ENCODE measurements at regions not wholly inside any gene's neighbourhood (a gene's known extent, or its start where the extent isn't known, plus 50 kb on each side); places are given as distances from the start of the nearest gene placed in this dataset.
"Not testable (repeated sequence)": the region's sequence is repeated elsewhere in the genome, so short reads cannot be mapped to it uniquely, and the experiment has no call there.

GRCh38 chr2:78782196-78782595 is 243.3 kb upstream of the REG3G start:
- Histone ChIP-seq H3K27ac (ENCODE audit: insufficient read depth, low read depth, low read length, poor library complexity, severe bottlenecking) (no peak overlapping the region), H3K9me3 (ENCODE audit: control insufficient read depth, low read length) (no peaks in the 10 kb centered on the region), H3K27me3 (ENCODE audit: control insufficient read depth, insufficient read depth, low read length, poor library complexity, severe bottlenecking) (no peaks in the 10 kb centered on the region), H3K4me1 (ENCODE audit: control insufficient read depth, insufficient read depth, low read length) (no peaks in the 10 kb centered on the region), H3K4me3 (ENCODE audit: insufficient read depth, low read depth, low read length) (no peak overlapping the region), H3K36me3 (ENCODE audit: control insufficient read depth, insufficient read depth, low read length) (no peaks in the 10 kb centered on the region)
- WGBS, 2 experiments = 93 to 96% methylated on average over 3 of the region's 4 CpGs

- Histone ChIP-seq H3K36me3 (ENCODE audit: control insufficient read depth, insufficient read depth, low read length) (no peaks in the 10 kb centered on the region), H3K4me1 (ENCODE audit: control insufficient read depth, insufficient read depth, low read length) (no peaks in the 10 kb centered on the region), H3K4me3 (ENCODE audit: insufficient read depth, low read depth, low read length) (no peak overlapping the region), H3K27ac (ENCODE audit: insufficient read depth, low read depth, low read length, poor library complexity, severe bottlenecking) (no peak overlapping the region), H3K27me3 (ENCODE audit: control insufficient read depth, insufficient read depth, low read length, poor library complexity, severe bottlenecking) (no peaks in the 10 kb centered on the region), H3K9me3 (ENCODE audit: control insufficient read depth, low read length) (no peaks in the 10 kb centered on the region)
- 87 to 91% methylated on average over 3 of the region's 3 CpGs for WGBS, 2 experiments
Observed at GRCh38 chr2:78811955-78812610, 213.4 kb upstream of the REG3G start.

- Histone ChIP-seq H3K4me3 (ENCODE audit: insufficient read depth, low read depth, low read length) (no peak overlapping the region), H3K27ac (ENCODE audit: insufficient read depth, low read depth, low read length, poor library complexity, severe bottlenecking) (no peak overlapping the region), H3K9me3 (ENCODE audit: control insufficient read depth, low read length) (no peaks in the 10 kb centered on the region), H3K4me1 (ENCODE audit: control insufficient read depth, insufficient read depth, low read length) (no peaks in the 10 kb centered on the region), H3K36me3 (ENCODE audit: control insufficient read depth, insufficient read depth, low read length) (no peaks in the 10 kb centered on the region), H3K27me3 (ENCODE audit: control insufficient read depth, insufficient read depth, low read length, poor library complexity, severe bottlenecking) (no peaks in the 10 kb centered on the region)
- WGBS, 2 experiments = 89 to 93% methylated on average over 10 to 11 of the region's 12 CpGs
Observed at GRCh38 chr2:78814331-78814986, 211.0 kb upstream of the REG3G start.

- Histone ChIP-seq H3K36me3 (ENCODE audit: control insufficient read depth, insufficient read depth, low read length) (no peaks in the 10 kb centered on the region), H3K27ac (ENCODE audit: insufficient read depth, low read depth, low read length, poor library complexity, severe bottlenecking) (no peak overlapping the region), H3K27me3 (ENCODE audit: control insufficient read depth, insufficient read depth, low read length, poor library complexity, severe bottlenecking) (no peaks in the 10 kb centered on the region), H3K4me1 (ENCODE audit: control insufficient read depth, insufficient read depth, low read length) (no peaks in the 10 kb centered on the region), H3K9me3 (ENCODE audit: control insufficient read depth, low read length) (no peaks in the 10 kb centered on the region), H3K4me3 (ENCODE audit: insufficient read depth, low read depth, low read length) (no peak overlapping the region)
- 93 to 94% methylated on average over 4 of the region's 4 CpGs for WGBS, 2 experiments
Observed at GRCh38 chr2:78817430-78817829, 208.1 kb upstream of the REG3G start.

GRCh38 chr2:78832481-78832880 is 193.0 kb upstream of the REG3G start:
- Histone ChIP-seq H3K9me3 (ENCODE audit: control insufficient read depth, low read length) (no peaks in the 10 kb centered on the region), H3K27ac (ENCODE audit: insufficient read depth, low read depth, low read length, poor library complexity, severe bottlenecking) (no peak overlapping the region), H3K4me3 (ENCODE audit: insufficient read depth, low read depth, low read length) (no peak overlapping the region), H3K27me3 (ENCODE audit: control insufficient read depth, insufficient read depth, low read length, poor library complexity, severe bottlenecking) (no peaks in the 10 kb centered on the region), H3K4me1 (ENCODE audit: control insufficient read depth, insufficient read depth, low read length) (no peaks in the 10 kb centered on the region), H3K36me3 (ENCODE audit: control insufficient read depth, insufficient read depth, low read length) (no peaks in the 10 kb centered on the region)
- 93% methylated on average over 2 of the region's 2 CpGs for WGBS, 2 experiments

- Histone ChIP-seq H3K4me3 (ENCODE audit: insufficient read depth, low read depth, low read length) (no peak overlapping the region), H3K4me1 (ENCODE audit: control insufficient read depth, insufficient read depth, low read length) (no peaks in the 10 kb centered on the region), H3K27ac (ENCODE audit: insufficient read depth, low read depth, low read length, poor library complexity, severe bottlenecking) (no peak overlapping the region), H3K27me3 (ENCODE audit: control insufficient read depth, insufficient read depth, low read length, poor library complexity, severe bottlenecking) (no peaks in the 10 kb centered on the region), H3K9me3 (ENCODE audit: control insufficient read depth, low read length) (no peaks in the 10 kb centered on the region), H3K36me3 (ENCODE audit: control insufficient read depth, insufficient read depth, low read length) (no peaks in the 10 kb centered on the region)
- WGBS, 2 experiments = 0 to 3% methylated on average over 1 to 3 of the region's 3 CpGs
Observed at GRCh38 chr2:78839259-78839658, 186.2 kb upstream of the REG3G start.

GRCh38 chr2:78840311-78840710 is 185.2 kb upstream of the REG3G start:
- H3K27ac ChIP-seq (ENCODE audit: insufficient read depth, low read depth, low read length, poor library complexity, severe bottlenecking); H3K9me3 ChIP-seq (ENCODE audit: control insufficient read depth, low read length); H3K36me3 ChIP-seq (ENCODE audit: control insufficient read depth, insufficient read depth, low read length); H3K4me3 ChIP-seq (ENCODE audit: insufficient read depth, low read depth, low read length); H3K27me3 ChIP-seq (ENCODE audit: control insufficient read depth, insufficient read depth, low read length, poor library complexity, severe bottlenecking); H3K4me1 ChIP-seq (ENCODE audit: control insufficient read depth, insufficient read depth, low read length): not testable (repeated sequence)
- 94 to 95% methylated on average over 9 to 10 of the region's 10 CpGs for WGBS, 2 experiments

GRCh38 chr2:78845664-78846185 is 179.8 kb upstream of the REG3G start:
- Histone ChIP-seq H3K36me3 (ENCODE audit: control insufficient read depth, insufficient read depth, low read length) (no peaks in the 10 kb centered on the region), H3K4me1 (ENCODE audit: control insufficient read depth, insufficient read depth, low read length) (no peaks in the 10 kb centered on the region), H3K9me3 (ENCODE audit: control insufficient read depth, low read length) (no peaks in the 10 kb centered on the region), H3K27me3 (ENCODE audit: control insufficient read depth, insufficient read depth, low read length, poor library complexity, severe bottlenecking) (no peaks in the 10 kb centered on the region), H3K27ac (ENCODE audit: insufficient read depth, low read depth, low read length, poor library complexity, severe bottlenecking) (no peak overlapping the region), H3K4me3 (ENCODE audit: insufficient read depth, low read depth, low read length) (no peak overlapping the region)
- WGBS, 2 experiments = 82 to 83% methylated on average over 4 of the region's 4 CpGs

GRCh38 chr2:78861546-78861945 is 164.0 kb upstream of the REG3G start:
- Histone ChIP-seq H3K9me3 (ENCODE audit: control insufficient read depth, low read length) (no peaks in the 10 kb centered on the region), H3K4me1 (ENCODE audit: control insufficient read depth, insufficient read depth, low read length) (no peaks in the 10 kb centered on the region), H3K4me3 (ENCODE audit: insufficient read depth, low read depth, low read length) (no peak overlapping the region), H3K27me3 (ENCODE audit: control insufficient read depth, insufficient read depth, low read length, poor library complexity, severe bottlenecking) (no peaks in the 10 kb centered on the region), H3K27ac (ENCODE audit: insufficient read depth, low read depth, low read length, poor library complexity, severe bottlenecking) (no peak overlapping the region), H3K36me3 (ENCODE audit: control insufficient read depth, insufficient read depth, low read length) (no peaks in the 10 kb centered on the region)
- WGBS, 2 experiments = 77 to 81% methylated on average over 4 to 5 of the region's 6 CpGs

GRCh38 chr2:78864205-78864604 is 161.3 kb upstream of the REG3G start:
- H3K4me1 ChIP-seq (ENCODE audit: control insufficient read depth, insufficient read depth, low read length) = no peaks in the 10 kb centered on the region
- H3K36me3 ChIP-seq (ENCODE audit: control insufficient read depth, insufficient read depth, low read length) = no peaks in the 10 kb centered on the region
- no peak overlapping the region for H3K27ac ChIP-seq (ENCODE audit: insufficient read depth, low read depth, low read length, poor library complexity, severe bottlenecking)
- no peaks in the 10 kb centered on the region for H3K27me3 ChIP-seq (ENCODE audit: control insufficient read depth, insufficient read depth, low read length, poor library complexity, severe bottlenecking)
- no peaks in the 10 kb centered on the region for H3K9me3 ChIP-seq (ENCODE audit: control insufficient read depth, low read length)
- no peak overlapping the region for H3K4me3 ChIP-seq (ENCODE audit: insufficient read depth, low read depth, low read length)
- 77 to 84% methylated on average over 3 of the region's 3 CpGs for WGBS, 2 experiments
